ENCODE measurements at regions not wholly inside any gene's neighbourhood (a gene's known extent, or its start where the extent isn't known, plus 50 kb on each side); places are given as distances from the start of the nearest gene placed in this dataset.
"Not testable (repeated sequence)": the region's sequence is repeated elsewhere in the genome, so short reads cannot be mapped to it uniquely, and the experiment has no call there.

- no peak for DNase-seq
These were observed 289.1 kb downstream of the FGFR2 start for GRCh38 chr10:121309164-121309563.

DNA sequence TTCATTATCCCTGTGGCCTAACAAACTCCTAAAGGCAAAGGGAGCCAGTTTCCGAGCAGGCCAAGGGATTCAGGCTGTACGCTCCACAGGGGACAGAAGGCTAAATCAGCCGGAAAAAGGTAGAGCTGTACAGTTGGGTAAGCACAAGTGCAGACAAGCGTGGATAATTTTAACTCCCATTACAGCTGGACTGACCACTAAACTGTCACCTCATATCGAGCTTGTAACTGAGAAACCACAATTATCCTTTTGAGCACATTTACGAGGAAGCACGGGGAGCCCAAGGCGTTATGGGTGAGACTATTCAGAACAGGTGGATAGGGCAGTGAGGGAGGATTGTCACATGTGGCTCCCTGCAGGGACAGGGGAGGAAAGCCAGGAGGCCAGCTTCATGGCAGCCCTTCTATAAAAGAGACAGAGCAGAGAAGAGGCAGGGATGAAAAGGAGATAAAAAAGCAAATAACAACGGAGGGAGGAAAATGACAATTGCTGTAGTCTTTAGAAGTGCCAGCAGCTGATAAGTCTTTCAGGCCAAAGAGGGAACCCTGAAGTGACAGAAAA is 288.0 kb downstream of the FGFR2 start:
- DNase-seq, result no peak

GRCh38 chr10:121311812-121312443 is 286.3 kb downstream of the FGFR2 start:
- no peak for DNase-seq

GRCh38 chr10:121312587-121312986 is 285.7 kb downstream of the FGFR2 start:
- no peak for DNase-seq

GRCh38 chr10:121313119-121313875 is 284.9 kb downstream of the FGFR2 start:
- peak; percentile 53 for DNase-seq

DNA sequence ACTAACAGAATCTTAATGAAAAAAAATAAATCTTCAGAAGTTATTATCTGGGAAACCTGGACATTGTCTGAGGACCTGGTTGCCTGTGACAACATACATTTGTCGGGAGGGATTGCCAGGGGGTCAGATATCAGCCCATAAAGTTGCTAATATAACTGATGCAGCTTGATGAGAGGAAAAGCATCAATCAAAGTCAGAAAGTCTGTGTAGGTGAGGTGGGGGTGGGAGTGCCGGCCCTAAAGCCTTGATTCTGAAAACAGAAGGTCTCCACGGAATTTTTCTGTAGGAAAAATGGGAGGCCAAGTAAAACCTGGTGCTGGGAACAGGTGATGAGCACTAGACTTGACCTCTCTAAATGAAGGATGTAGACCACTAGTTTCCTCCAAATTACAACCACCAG is 281.8 kb downstream of the FGFR2 start:
- no peak for DNase-seq

- no peak for DNase-seq
These were observed 280.9 kb downstream of the FGFR2 start for GRCh38 chr10:121317374-121317773.

GRCh38 chr10:121322046-121322445 is 276.2 kb downstream of the FGFR2 start:
- DNase-seq, result no peak

GRCh38 chr10:121322776-121323175 is 275.5 kb downstream of the FGFR2 start:
- DNase-seq, result no peak

DNA sequence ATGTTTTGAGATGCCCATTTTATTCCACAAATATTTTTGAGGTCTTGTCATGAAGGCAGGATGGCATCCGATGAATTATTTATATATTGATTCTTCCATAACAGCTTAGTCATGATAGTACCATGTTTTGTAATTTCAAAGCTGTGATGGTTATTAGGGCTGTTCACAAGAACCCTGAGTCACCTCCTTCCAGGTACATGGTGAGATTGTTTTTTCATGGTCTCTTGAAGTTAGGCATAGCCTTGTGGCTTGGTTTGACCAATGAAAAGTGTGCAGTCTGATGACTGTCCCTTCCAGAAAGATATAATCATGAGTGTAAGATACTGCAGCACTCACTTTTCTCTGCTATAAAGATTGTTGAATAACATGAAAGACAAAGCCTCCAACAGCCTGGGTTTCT is 274.8 kb downstream of the FGFR2 start:
- DNase-seq, result no peak

GRCh38 chr10:121324678-121325213 is 273.5 kb downstream of the FGFR2 start:
- DNase-seq, result no peak

DNA sequence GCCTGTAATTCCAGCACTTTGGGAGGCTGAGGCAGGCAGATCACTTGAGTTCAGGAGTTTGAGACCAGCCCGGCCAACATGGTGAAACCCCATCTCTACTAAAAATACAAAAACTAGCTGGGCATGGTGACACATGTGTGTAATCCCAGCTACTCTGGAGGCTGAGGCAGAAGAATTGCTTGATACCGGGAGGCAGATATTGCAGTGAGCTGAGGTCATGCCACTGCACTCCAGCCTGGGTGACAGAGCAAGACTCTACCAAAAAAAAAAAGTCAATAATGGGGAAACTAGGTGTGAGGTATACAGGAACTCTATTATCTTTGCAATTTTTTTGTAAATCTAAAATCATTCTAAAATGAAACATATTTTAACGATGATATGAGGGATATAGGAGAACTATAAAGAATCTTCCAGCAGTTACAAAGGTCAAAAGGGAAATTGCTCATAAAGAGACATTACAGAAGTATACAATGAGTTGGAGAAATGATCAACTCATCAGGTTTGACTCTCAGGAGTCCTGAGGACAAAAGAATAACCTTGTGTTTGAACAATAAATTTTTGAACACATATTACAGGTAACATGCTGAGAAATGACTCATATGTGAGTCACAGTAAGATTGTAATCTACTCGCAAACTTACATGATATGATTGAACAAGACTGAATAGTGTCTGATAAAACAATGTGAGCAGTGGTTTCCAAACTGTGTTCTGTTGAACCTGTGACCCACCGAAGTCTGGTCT is 272.6 kb downstream of the FGFR2 start:
- DNase-seq, result no peak

- no peak for DNase-seq
These were observed 271.3 kb downstream of the FGFR2 start for GRCh38 chr10:121326905-121327304.

- DNase-seq, result no peak
These were observed 270.5 kb downstream of the FGFR2 start for GRCh38 chr10:121327727-121328126.

DNA sequence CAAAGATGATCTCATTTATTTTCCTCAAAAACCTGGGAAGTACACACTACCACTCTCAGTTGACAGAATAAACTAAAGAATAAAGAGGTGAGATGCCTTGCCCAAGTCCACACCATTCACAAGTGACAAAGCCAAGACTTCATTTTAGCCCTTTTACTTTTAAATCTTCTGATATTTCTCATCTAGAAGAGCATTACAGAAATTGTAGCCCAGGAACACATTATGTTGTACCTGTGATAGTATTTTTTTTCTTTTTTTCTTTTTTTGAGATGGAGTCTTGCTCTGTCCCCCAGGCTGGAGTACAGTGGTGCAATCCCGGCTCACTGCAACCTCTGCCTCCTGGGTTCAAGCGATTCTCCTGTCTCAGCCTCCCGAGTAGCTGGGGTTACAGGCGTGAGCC is 268.6 kb downstream of the FGFR2 start:
- not testable (repeated sequence) for DNase-seq

DNA sequence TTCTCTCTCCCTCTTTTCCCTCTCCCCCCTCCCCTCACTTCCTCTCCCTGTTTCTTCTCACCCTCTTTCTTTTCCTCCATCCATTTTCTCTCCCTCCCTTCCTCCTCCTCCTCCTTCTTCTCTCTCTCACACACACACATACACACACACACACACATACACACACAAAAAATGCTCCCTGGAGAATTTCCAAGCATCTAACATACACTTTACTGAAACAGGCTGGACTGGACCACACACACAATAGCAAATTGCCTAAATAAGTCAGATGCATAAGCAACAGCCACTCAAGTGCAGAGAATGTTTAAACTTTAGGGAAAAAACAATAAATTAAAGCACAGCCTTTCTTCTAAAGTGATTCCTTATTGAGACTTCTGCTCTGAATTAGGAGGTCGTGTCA is 267.7 kb downstream of the FGFR2 start:
- DNase-seq, result no peak

GRCh38 chr10:121332353-121332752 is 265.9 kb downstream of the FGFR2 start:
- DNase-seq, result no peak

DNA sequence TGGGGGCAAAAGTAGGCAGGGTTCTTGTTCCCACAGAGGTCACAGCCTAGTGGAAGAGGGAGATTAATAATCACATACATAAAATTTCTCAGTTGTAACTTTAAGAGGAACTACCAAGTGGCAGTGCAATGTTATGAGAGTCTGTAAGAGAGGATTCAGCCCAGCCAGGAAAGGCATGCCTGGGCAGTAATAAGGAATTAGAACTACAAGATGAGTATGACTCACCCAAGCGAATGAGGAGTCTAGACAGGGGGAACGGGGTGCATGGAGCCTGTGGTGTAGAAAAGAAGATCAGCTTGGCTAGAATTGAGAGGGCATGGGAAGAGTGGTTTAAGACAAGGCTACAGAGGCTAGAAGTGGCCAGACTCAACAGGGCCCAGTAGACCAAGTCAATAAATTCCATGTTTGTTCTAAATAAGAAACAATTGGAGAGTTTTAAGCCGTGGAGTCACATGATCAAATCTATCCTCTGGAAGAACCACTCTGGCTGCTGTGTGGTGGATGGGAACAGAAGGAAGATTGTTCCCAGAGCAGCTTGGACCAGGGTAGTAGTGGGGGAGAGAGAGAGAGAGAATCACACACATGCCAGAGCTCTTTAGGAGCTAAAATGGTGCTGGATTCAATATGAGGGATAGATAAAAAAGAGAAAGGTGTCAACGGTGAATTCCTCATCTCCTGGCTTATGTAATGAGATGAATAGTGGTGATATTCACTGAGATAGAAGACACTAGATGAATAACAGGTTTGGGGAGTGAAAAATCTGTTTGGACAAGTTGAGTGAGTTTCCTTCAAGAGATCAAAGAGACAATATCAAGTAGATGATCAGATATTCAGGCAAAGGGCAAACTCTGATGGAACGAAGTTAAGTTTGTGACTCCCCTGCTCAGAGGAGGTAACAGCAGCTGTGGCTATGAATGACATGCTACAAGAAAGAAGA is 265.1 kb downstream of the FGFR2 start:
- no peak for DNase-seq

DNA sequence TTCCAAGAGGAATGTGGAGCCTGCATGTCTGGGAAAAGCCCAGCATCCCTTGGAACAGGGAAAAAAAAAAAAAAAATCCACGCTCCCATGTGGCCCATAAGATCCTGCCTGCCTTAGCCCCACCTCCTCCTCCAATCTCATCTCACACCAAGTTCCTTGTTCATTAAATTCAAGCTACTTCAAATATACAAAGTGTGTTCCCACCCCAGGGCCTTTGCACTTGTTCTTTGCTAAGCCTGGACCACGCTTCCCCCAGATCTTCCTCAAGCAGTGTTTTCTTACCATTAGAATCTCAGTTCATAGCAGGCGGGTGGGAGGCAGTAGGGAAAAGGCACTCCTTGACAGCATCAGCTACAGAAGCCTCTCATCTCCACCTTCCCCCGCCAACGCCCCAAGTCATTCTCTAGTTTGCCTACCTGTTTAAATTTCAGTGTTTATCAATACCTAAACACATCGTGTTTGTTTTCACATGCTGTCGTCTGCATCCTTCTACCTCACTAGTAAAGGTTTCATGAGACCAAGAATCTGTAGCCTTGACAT is 262.8 kb downstream of the FGFR2 start:
- DNase-seq, result no peak

DNA sequence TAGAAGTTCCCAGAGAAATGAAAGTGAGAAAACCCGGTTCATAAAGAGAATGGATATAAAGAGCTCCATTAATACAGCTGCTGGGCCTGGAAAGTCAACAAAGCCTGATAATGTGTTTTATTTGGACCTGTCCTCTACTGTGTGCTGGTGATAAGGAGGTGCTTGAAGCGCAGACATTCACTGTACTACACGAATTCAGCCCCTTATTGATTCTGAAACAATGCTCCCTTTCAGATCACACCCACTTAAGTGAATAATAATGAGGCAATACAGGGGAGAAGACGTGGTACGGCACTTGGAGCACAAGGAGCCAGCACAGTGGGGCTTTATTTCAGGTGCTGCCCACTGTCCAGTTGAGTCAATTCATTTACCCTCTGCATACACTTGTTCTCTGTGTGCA is 260.8 kb downstream of the FGFR2 start:
- no peak for DNase-seq

- no peak for DNase-seq
These were observed 259.9 kb downstream of the FGFR2 start for GRCh38 chr10:121338206-121338980.

All from right hindlimb (tissue), 1 donor.